ENCODE measurements at regions not wholly inside any gene's neighbourhood (a gene's known extent, or its start where the extent isn't known, plus 50 kb on each side); places are given as distances from the start of the nearest gene placed in this dataset. TPM values are rescaled to one million over a fixed set of nuclear protein-coding genes. Genes with fewer than 3 reads are reported as not detected.

- ChIA-PET CTCF (no interaction called here), POLR2A (no interaction called here)
- Mint-ChIP-seq H3K4me1 (ENCODE audit: low read depth) (no peaks in the 10 kb centered on the region), H3K36me3 (ENCODE audit: low read depth) (no peaks in the 10 kb centered on the region), H3K9me3 (ENCODE audit: insufficient read depth) (no peaks in the 10 kb centered on the region), H3K4me3 (no peak overlapping the region), H3K27ac (no peak overlapping the region), H3K27me3 (ENCODE audit: low read depth) (no peaks in the 10 kb centered on the region)
- no peak for ATAC-seq
- no peak for DNase-seq
These were observed 73.9 kb upstream of the BRINP1 start for GRCh38 chr9:119443179-119443578.

DNA sequence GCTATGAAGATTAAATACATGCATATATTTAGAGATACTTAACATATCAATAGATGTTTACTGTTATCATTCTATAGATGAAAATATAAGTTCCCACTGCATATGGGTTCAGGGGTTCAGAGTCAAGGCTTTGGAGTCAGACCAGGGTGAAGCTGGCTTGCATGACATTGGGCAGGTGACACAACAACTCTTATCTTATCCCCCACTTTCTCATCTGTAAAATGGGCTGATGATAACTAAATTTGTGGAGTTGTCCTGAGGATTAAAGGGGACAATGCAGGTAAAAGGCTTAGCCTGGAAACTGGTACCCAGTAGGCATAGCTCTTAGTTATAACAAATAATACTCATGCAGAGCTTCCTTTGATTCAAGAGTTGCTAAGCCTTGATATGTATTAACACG, 72.6 kb upstream of the BRINP1 start:
- ATAC-seq (no peak), DNase-seq (no peak)
- H3K4me3 Mint-ChIP-seq: no peak overlapping the region
- no peaks in the 10 kb centered on the region for H3K36me3 Mint-ChIP-seq (ENCODE audit: low read depth)
- CTCF ChIA-PET: no interaction called here
- no peaks in the 10 kb centered on the region for H3K4me1 Mint-ChIP-seq (ENCODE audit: low read depth)
- no peak overlapping the region for H3K27ac Mint-ChIP-seq
- H3K27me3 Mint-ChIP-seq (ENCODE audit: low read depth): no peaks in the 10 kb centered on the region
- H3K9me3 Mint-ChIP-seq (ENCODE audit: insufficient read depth): no peaks in the 10 kb centered on the region
- POLR2A ChIA-PET: no interaction called here

DNA sequence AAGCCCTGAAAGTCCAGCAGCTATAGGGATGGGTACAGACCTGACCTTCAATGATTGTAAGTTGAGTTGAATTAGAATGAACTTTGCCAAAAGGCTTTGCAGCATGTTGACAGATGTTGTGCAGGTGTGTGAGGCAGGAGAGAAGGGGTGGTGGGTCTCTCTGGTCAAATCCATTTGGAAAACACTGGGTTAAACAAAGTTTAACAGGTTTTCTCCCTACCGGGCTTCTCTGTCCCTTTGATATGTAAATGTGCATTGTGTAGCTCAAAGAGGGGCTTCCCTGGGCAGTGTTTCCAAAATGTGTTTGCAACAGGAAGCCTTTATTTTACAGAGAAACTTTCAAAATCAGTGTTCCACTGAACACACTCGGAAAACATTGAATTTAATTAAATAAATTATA, 72.1 kb upstream of the BRINP1 start:
- no peaks in the 10 kb centered on the region for H3K27me3 Mint-ChIP-seq (ENCODE audit: low read depth)
- H3K27ac Mint-ChIP-seq: no peak overlapping the region
- no peaks in the 10 kb centered on the region for H3K36me3 Mint-ChIP-seq (ENCODE audit: low read depth)
- no peaks in the 10 kb centered on the region for H3K4me1 Mint-ChIP-seq (ENCODE audit: low read depth)
- no peak for DNase-seq
- POLR2A ChIA-PET: no interaction called here
- no peak for ATAC-seq
- CTCF ChIA-PET: no interaction called here
- H3K4me3 Mint-ChIP-seq: no peak overlapping the region
- H3K9me3 Mint-ChIP-seq (ENCODE audit: insufficient read depth): no peaks in the 10 kb centered on the region

DNA sequence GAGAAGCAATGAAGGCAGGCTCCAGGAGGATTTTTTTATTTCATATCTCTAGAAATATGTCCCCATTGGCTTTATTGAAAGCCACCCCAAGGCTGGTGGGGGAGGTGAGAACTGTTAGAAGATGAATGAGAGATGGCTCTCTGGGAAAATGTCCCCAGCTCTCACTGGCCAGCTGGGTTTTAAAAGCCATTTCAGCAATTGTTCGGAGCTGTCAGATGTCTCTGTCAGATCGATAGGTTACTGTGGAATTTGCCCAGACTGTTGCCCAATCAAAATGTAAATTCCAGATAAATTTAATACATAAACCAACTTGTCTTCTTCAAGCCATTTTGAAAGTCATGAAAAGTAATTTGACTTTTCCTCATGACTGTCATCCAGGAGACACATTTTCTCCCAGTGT, 67.0 kb upstream of the BRINP1 start:
- Mint-ChIP-seq H3K9me3 (ENCODE audit: insufficient read depth) (no peaks in the 10 kb centered on the region), H3K36me3 (ENCODE audit: low read depth) (no peaks in the 10 kb centered on the region), H3K27ac (no peak overlapping the region), H3K4me1 (ENCODE audit: low read depth) (no peaks in the 10 kb centered on the region), H3K4me3 (no peak overlapping the region), H3K27me3 (ENCODE audit: low read depth) (no peaks in the 10 kb centered on the region)
- ATAC-seq (no peak), DNase-seq (no peak)
- POLR2A ChIA-PET: no interaction called here
- CTCF ChIA-PET: no interaction called here

- POLR2A ChIA-PET: no interaction called here
- Mint-ChIP-seq H3K27ac (no peak overlapping the region), H3K4me1 (ENCODE audit: low read depth) (no peaks in the 10 kb centered on the region), H3K4me3 (no peak overlapping the region), H3K27me3 (ENCODE audit: low read depth) (no peaks in the 10 kb centered on the region), H3K9me3 (ENCODE audit: insufficient read depth) (no peaks in the 10 kb centered on the region), H3K36me3 (ENCODE audit: low read depth) (no peaks in the 10 kb centered on the region)
- DNase-seq (no peak), ATAC-seq (no peak)
- CTCF ChIA-PET: no interaction called here
These were observed 65.8 kb upstream of the BRINP1 start for GRCh38 chr9:119435076-119435475.

GRCh38 chr9:119432428-119432827, 63.2 kb upstream of the BRINP1 start:
- Mint-ChIP-seq H3K36me3 (ENCODE audit: low read depth) (no peaks in the 10 kb centered on the region), H3K27ac (no peak overlapping the region), H3K4me3 (no peak overlapping the region), H3K9me3 (ENCODE audit: insufficient read depth) (no peaks in the 10 kb centered on the region), H3K27me3 (ENCODE audit: low read depth) (no peaks in the 10 kb centered on the region), H3K4me1 (ENCODE audit: low read depth) (no peaks in the 10 kb centered on the region)
- ChIA-PET POLR2A (no interaction called here), CTCF (no interaction called here)
- DNase-seq (no peak), ATAC-seq (no peak)

GRCh38 chr9:119429302-119429701, 60.1 kb upstream of the BRINP1 start:
- ChIA-PET CTCF (no interaction called here), POLR2A (no interaction called here)
- Mint-ChIP-seq H3K27me3 (ENCODE audit: low read depth) (no peaks in the 10 kb centered on the region), H3K9me3 (ENCODE audit: insufficient read depth) (no peaks in the 10 kb centered on the region), H3K4me1 (ENCODE audit: low read depth) (no peaks in the 10 kb centered on the region), H3K4me3 (no peak overlapping the region), H3K27ac (no peak overlapping the region), H3K36me3 (ENCODE audit: low read depth) (no peaks in the 10 kb centered on the region)
- DNase-seq: no peak
- ATAC-seq: no peak

- no peaks in the 10 kb centered on the region for H3K27me3 Mint-ChIP-seq (ENCODE audit: low read depth)
- no peak overlapping the region for H3K4me3 Mint-ChIP-seq
- H3K36me3 Mint-ChIP-seq (ENCODE audit: low read depth): no peaks in the 10 kb centered on the region
- DNase-seq (no peak), ATAC-seq (no peak)
- ChIA-PET POLR2A (no interaction called here), CTCF (no interaction called here)
- no peaks in the 10 kb centered on the region for H3K4me1 Mint-ChIP-seq (ENCODE audit: low read depth)
- no peak overlapping the region for H3K27ac Mint-ChIP-seq
- no peaks in the 10 kb centered on the region for H3K9me3 Mint-ChIP-seq (ENCODE audit: insufficient read depth)
These were observed 51.0 kb upstream of the BRINP1 start for GRCh38 chr9:119420231-119420630.

Small RNA genes lying in the stretch of these regions (microRNA-seq; reads per million reads assigned to microRNA genes)
- gene MIR147A: not detected

Data from activated CD8-positive, alpha-beta T cell treated with anti-CD3 and anti-CD28 coated beads, Interleukin-2, amount 10 ng/mL, durations not matched to agents 7 days and 5 days (primary cell).